Loucy (cell line): ENCODE measurements at regions not wholly inside any gene's neighbourhood (a gene's known extent, or its start where the extent isn't known, plus 50 kb on each side); places are given as distances from the start of the nearest gene placed in this dataset.

Source experiments
- EZH2phosphoT487 ChIP-seq: fragments of 200-600 bp; IDR thresholded peaks from 2 replicates; pipeline ENCODE4 v1.6.1; 2018; ENCODE audit warnings: antibody characterized with exemption, mild to moderate bottlenecking, moderate library complexity, borderline replicate concordance
- TF ChIP-seq, protein P1 (sequence below): fragments of 200-600 bp; sonication (generic); conservative IDR thresholded peaks from 2 replicates; pipeline ENCODE4 v1.5.1; 2014; ENCODE audit warnings: mild to moderate bottlenecking, antibody characterized with exemption, low read length

DNA sequence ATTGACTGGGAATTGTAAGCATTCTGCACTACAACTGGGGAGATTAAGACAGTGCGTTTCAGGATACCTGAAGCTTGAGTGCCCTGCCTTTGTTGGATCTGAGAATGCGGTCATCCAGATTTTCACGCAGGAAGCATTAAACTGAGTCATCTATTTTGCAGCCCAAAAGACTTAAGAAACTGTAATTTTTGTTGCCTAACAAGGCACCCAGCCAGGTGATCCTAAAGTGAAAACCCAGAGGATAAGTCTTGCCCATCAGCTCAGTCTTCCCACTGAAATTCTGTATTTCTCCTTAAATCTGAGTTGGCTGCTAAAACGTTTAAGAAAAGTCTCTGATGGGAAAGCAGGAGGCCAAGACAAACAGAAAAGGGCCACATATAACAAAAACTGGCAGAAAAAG is 242.5 kb upstream of the TMCO5A start:
- TF ChIP-seq, protein P1, sequence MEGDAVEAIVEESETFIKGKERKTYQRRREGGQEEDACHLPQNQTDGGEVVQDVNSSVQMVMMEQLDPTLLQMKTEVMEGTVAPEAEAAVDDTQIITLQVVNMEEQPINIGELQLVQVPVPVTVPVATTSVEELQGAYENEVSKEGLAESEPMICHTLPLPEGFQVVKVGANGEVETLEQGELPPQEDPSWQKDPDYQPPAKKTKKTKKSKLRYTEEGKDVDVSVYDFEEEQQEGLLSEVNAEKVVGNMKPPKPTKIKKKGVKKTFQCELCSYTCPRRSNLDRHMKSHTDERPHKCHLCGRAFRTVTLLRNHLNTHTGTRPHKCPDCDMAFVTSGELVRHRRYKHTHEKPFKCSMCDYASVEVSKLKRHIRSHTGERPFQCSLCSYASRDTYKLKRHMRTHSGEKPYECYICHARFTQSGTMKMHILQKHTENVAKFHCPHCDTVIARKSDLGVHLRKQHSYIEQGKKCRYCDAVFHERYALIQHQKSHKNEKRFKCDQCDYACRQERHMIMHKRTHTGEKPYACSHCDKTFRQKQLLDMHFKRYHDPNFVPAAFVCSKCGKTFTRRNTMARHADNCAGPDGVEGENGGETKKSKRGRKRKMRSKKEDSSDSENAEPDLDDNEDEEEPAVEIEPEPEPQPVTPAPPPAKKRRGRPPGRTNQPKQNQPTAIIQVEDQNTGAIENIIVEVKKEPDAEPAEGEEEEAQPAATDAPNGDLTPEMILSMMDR: no peak
- no peak for TF ChIP-seq EZH2phosphoT487
